ENCODE measurements at regions not wholly inside any gene's neighbourhood (a gene's known extent, or its start where the extent isn't known, plus 50 kb on each side); places are given as distances from the start of the nearest gene placed in this dataset.

DNA sequence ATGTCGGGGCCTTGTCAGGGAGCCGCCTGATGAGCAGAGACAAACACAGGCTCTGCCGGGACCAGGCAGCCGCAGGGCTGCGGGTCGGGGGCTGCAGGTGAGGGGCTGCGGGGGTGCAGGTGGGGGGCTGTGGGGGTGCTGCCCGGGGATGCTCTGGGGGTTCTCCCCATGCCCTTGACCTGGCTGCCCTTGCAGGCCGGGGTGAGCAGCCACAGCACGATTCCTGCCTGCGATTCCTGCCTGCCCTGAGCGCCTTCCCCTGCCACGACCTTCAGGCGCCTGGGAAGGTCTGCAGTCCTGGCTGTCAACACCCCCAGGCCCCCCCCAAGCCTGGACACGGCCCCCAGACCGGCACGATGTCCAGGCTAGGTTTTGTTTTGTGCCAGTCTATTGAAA, 106.3 kb downstream of the FAM53A start:
- TF ChIP-seq, protein P1, sequence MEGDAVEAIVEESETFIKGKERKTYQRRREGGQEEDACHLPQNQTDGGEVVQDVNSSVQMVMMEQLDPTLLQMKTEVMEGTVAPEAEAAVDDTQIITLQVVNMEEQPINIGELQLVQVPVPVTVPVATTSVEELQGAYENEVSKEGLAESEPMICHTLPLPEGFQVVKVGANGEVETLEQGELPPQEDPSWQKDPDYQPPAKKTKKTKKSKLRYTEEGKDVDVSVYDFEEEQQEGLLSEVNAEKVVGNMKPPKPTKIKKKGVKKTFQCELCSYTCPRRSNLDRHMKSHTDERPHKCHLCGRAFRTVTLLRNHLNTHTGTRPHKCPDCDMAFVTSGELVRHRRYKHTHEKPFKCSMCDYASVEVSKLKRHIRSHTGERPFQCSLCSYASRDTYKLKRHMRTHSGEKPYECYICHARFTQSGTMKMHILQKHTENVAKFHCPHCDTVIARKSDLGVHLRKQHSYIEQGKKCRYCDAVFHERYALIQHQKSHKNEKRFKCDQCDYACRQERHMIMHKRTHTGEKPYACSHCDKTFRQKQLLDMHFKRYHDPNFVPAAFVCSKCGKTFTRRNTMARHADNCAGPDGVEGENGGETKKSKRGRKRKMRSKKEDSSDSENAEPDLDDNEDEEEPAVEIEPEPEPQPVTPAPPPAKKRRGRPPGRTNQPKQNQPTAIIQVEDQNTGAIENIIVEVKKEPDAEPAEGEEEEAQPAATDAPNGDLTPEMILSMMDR (IDR thresholded peaks at IDR 0.05; ENCODE audit: control extremely low read depth, extremely low read depth) = no peak
- Histone ChIP-seq H3K9ac (ENCODE audit: insufficient read depth in 1 of 2, low read length in 2 of 2) (no peak overlapping the region), H3K36me3 (ENCODE audit: control insufficient read depth in 4 of 4, insufficient read depth in 4 of 4, low read length in 4 of 4) (no peaks in the 10 kb centered on the region), H3K27me3 (ENCODE audit: control insufficient read depth in 3 of 3, insufficient read depth in 3 of 3, low read length in 2 of 3) (peaks cover 0 to 36% (median 14%) of the 10 kb centered on the region in 3 donors), H3K27ac (ENCODE audit: low read depth in 1 of 2, low read length in 1 of 2) (no peak overlapping the region), H3K9me3 (ENCODE audit: control insufficient read depth in 4 of 4, insufficient read depth in 3 of 4, low read length in 3 of 4) (no peaks in the 10 kb centered on the region), H3K4me3 (no peak overlapping the region), H3K4me1 (ENCODE audit: control insufficient read depth in 5 of 5, insufficient read depth in 5 of 5, low read length in 5 of 5) (peaks cover 0 to 7% (median 0%) of the 10 kb centered on the region in 5 donors)
- WGBS, 2 donors = 67 to 80% methylated on average over 13 to 17 of the region's 17 CpGs
- DNase-seq (no peak), ATAC-seq (ENCODE audit: insufficient read depth, low FRiP score) (no peak)

DNA sequence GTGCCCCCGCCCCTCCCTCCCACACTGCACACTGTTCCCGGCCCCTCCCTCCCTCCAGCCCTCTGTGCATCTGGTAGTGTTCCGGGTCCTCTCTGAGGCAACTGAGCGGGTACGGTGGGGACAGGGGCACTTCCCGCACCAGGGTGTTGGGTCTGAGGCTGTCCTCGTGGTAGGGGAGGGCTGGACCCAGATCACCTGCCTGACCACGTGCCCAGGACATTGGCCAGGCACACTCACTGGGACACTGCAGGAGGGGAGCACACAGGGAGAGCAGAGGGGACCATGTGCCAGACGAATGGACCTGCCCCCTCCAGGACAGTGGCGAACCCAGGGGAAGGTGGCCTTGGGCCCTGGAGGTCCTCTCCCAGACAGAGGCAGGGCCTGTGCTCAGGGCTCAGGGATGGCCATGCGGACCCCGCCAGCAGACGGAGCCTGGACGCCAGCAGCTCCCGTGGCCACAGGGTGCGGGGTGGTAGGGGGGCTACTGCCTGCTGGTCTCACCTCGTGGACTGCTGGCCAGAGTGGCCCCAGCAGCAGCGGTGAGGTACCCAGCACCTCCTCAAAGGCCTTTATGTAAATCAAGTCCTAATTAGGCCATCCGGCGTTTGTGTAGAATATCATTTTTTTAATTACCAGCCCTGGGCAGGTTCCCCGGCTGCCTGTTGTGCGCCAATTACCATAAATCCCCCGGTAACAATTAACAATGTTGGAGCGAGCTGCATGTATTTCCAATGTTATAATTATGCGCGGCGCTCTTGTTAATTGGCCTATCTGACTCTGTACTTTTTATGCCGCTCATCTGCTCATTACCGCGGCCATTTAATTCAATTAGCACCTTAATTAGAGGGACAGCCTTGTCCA, 106.9 kb downstream of the FAM53A start:
- ATAC-seq (ENCODE audit: insufficient read depth, low FRiP score) = no peak
- H3K4me1 ChIP-seq (ENCODE audit: control insufficient read depth in 5 of 5, insufficient read depth in 5 of 5, low read length in 5 of 5) = peaks cover 0 to 7% (median 0%) of the 10 kb centered on the region in 5 donors
- no peaks in the 10 kb centered on the region for H3K36me3 ChIP-seq (ENCODE audit: control insufficient read depth in 4 of 4, insufficient read depth in 4 of 4, low read length in 4 of 4)
- H3K27me3 ChIP-seq (ENCODE audit: control insufficient read depth in 3 of 3, insufficient read depth in 3 of 3, low read length in 2 of 3) = peaks cover 0 to 32% (median 15%) of the 10 kb centered on the region in 3 donors
- H3K9ac ChIP-seq (ENCODE audit: insufficient read depth in 1 of 2, low read length in 2 of 2) = no peak overlapping the region
- H3K9me3 ChIP-seq (ENCODE audit: control insufficient read depth in 4 of 4, insufficient read depth in 3 of 4, low read length in 3 of 4) = no peaks in the 10 kb centered on the region
- no peak overlapping the region for H3K4me3 ChIP-seq
- H3K27ac ChIP-seq (ENCODE audit: low read depth in 1 of 2, low read length in 1 of 2) = no peak overlapping the region
- 87 to 89% methylated on average over 30 of the region's 30 CpGs for WGBS, 2 donors
- TF ChIP-seq, protein P1 (IDR thresholded peaks at IDR 0.05; ENCODE audit: control extremely low read depth, extremely low read depth) = no peak
- no peak for DNase-seq

DNA sequence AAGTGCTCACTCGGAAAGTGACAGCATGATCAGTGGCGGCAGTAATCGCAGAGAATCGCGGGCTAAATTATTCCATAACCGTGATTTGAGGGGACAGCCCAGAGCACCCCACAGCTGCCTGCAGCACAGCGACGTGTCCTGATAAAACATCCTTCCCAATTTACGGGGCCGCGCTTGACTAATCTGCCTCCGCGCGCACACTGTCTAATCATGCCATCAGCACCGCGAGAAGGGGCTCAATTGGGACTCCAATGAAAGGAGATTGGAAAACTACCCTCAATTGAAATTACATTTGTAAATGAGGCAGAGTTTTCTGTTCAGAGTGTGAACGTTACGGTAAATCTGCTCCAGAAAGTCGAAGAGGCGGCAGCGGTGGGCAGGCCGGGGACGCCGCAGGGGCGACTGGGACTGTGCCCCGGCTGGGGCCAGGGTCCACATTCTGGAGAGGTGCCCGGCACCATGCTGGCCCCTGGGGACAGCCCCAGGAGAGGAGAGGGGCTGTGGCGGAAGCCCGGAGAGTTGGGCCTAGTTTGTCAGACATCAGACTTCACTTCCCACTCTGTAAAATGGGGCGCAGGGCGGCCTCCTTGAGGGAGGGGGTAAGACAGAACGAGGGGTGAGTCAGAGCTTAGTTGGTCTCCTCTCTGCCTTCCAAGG, 107.7 kb downstream of the FAM53A start:
- Histone ChIP-seq H3K27me3 (ENCODE audit: control insufficient read depth in 3 of 3, insufficient read depth in 3 of 3, low read length in 2 of 3) (peaks cover 0 to 30% (median 15%) of the 10 kb centered on the region in 3 donors), H3K36me3 (ENCODE audit: control insufficient read depth in 4 of 4, insufficient read depth in 4 of 4, low read length in 4 of 4) (no peaks in the 10 kb centered on the region), H3K27ac (ENCODE audit: low read depth in 1 of 2, low read length in 1 of 2) (no peak overlapping the region), H3K4me3 (no peak overlapping the region), H3K9me3 (ENCODE audit: control insufficient read depth in 4 of 4, insufficient read depth in 3 of 4, low read length in 3 of 4) (no peaks in the 10 kb centered on the region), H3K4me1 (ENCODE audit: control insufficient read depth in 5 of 5, insufficient read depth in 5 of 5, low read length in 5 of 5) (peaks cover 0 to 7% (median 0%) of the 10 kb centered on the region in 5 donors), H3K9ac (ENCODE audit: insufficient read depth in 1 of 2, low read length in 2 of 2) (no peak overlapping the region)
- no peak for DNase-seq
- TF ChIP-seq, protein P1 (IDR thresholded peaks at IDR 0.05; ENCODE audit: control extremely low read depth, extremely low read depth) = no peak
- WGBS, 2 donors = 94 to 95% methylated on average over 32 of the region's 32 CpGs
- ATAC-seq (ENCODE audit: insufficient read depth, low FRiP score) = no peak
